ENCODE measurements at regions not wholly inside any gene's neighbourhood (a gene's known extent, or its start where the extent isn't known, plus 50 kb on each side); places are given as distances from the start of the nearest gene placed in this dataset.

DNA sequence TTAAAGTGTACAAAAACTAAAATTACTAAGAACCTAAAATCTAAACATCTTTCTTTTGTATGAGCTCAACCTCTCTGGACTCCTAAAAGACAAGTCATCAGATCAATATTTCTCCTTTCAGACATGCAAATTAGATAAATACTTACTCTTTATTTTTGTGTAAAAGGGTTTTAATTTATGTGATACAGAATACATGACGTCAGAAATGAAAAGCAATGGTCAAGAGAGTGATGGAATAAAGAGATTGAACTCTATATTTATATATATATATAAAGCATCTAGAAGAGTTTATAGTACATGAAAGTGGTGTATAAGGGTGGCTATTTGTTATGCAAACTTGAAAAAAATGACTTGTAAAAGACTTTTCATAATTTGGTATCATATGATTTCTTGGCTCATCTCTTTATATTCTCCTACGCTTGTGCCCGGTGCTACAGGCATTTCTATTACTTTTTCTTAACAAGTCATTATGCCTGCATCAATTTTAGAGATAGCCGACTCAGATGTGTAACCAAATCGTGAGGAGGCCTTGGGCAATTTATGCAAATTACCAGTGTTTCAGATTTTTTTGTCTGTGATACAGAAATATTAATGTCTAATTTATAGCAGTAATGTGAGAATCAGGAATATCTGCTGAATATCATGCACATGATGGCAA is 186.0 kb upstream of the OLFM3 start:
- CTCF ChIA-PET (ENCODE audit: unreplicated experiment): no interaction called here
- H3K79me2 ChIP-seq (ENCODE audit: insufficient read depth, low read depth, low read length): no peaks in the 10 kb centered on the region
- H3K9me2 ChIP-seq (ENCODE audit: insufficient read depth, low read length): no peaks in the 10 kb centered on the region
- TF ChIP-seq, protein P1, sequence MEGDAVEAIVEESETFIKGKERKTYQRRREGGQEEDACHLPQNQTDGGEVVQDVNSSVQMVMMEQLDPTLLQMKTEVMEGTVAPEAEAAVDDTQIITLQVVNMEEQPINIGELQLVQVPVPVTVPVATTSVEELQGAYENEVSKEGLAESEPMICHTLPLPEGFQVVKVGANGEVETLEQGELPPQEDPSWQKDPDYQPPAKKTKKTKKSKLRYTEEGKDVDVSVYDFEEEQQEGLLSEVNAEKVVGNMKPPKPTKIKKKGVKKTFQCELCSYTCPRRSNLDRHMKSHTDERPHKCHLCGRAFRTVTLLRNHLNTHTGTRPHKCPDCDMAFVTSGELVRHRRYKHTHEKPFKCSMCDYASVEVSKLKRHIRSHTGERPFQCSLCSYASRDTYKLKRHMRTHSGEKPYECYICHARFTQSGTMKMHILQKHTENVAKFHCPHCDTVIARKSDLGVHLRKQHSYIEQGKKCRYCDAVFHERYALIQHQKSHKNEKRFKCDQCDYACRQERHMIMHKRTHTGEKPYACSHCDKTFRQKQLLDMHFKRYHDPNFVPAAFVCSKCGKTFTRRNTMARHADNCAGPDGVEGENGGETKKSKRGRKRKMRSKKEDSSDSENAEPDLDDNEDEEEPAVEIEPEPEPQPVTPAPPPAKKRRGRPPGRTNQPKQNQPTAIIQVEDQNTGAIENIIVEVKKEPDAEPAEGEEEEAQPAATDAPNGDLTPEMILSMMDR (conservative IDR thresholded peaks at IDR 0.05; ENCODE audit: low read length): no peak
- TF ChIP-seq EZH2phosphoT487 (IDR thresholded peaks at IDR 0.05; ENCODE audit: borderline replicate concordance, low read depth, low read length): no peak
- H3K4me1 ChIP-seq (ENCODE audit: insufficient read depth, low read length, poor library complexity, severe bottlenecking): no peaks in the 10 kb centered on the region
- no peak overlapping the region for H3K4me3 ChIP-seq (ENCODE audit: low read depth, low read length, poor library complexity, severe bottlenecking)
- H3K4me2 ChIP-seq (ENCODE audit: low read length): no peak overlapping the region
- no peak for DNase-seq (ENCODE audit: low spot score)
- H3K9me3 ChIP-seq (ENCODE audit: low read length): no peaks in the 10 kb centered on the region
- intact Hi-C loops (cut with micrococcal nuclease; ENCODE audit: unreplicated experiment): no loop called here
- no peak overlapping the region for H3K27ac ChIP-seq (ENCODE audit: low read depth, low read length, poor library complexity, severe bottlenecking)
- no TSS peak for BruUV-seq (replicated peaks)
- no peaks in the 10 kb centered on the region for H4K20me1 ChIP-seq (ENCODE audit: insufficient read depth, low read length)
- POLR2A ChIA-PET: interaction anchor here (0.7 kb wide), 1 partner anchor 25 kb away, joined by 4 read pairs; no protein-coding TSS in a partner anchor
- H3K36me3 ChIP-seq (ENCODE audit: insufficient read depth, low read length): no peaks in the 10 kb centered on the region
- H2AFZ ChIP-seq (ENCODE audit: low read length): no peak overlapping the region

DNA sequence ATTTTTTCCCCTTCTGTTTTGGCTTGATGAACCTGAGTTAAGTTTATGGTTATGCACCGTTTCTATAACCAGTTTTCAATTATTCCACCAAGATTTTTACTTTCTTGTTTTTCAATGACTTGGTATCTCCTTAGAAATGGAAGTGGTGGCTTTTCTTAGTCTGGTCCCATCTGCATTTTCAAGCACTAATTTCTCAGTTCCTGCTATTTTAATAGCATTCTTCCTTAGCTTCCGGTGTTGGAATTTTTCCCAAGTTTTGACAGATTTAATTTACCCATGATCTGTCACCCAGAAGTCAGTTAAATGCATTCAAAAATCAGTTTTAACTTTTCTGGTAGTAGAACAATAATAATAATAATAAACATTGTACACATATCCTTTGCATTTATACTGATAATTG is 184.6 kb upstream of the OLFM3 start:
- CTCF ChIA-PET (ENCODE audit: unreplicated experiment): no interaction called here
- Histone ChIP-seq H3K27ac (ENCODE audit: low read depth, low read length, poor library complexity, severe bottlenecking) (no peak overlapping the region), H3K36me3 (ENCODE audit: insufficient read depth, low read length) (no peaks in the 10 kb centered on the region), H3K79me2 (ENCODE audit: insufficient read depth, low read depth, low read length) (no peaks in the 10 kb centered on the region), H3K9me2 (ENCODE audit: insufficient read depth, low read length) (no peaks in the 10 kb centered on the region), H3K9me3 (ENCODE audit: low read length) (no peaks in the 10 kb centered on the region), H3K4me3 (ENCODE audit: low read depth, low read length, poor library complexity, severe bottlenecking) (no peak overlapping the region), H3K4me1 (ENCODE audit: insufficient read depth, low read length, poor library complexity, severe bottlenecking) (no peaks in the 10 kb centered on the region), H2AFZ (ENCODE audit: low read length) (no peak overlapping the region), H4K20me1 (ENCODE audit: insufficient read depth, low read length) (no peaks in the 10 kb centered on the region), H3K4me2 (ENCODE audit: low read length) (no peak overlapping the region)
- intact Hi-C loops (cut with micrococcal nuclease; ENCODE audit: unreplicated experiment): no loop called here
- no TSS peak for BruUV-seq (replicated peaks)
- no peak for DNase-seq (ENCODE audit: low spot score)
- TF ChIP-seq EZH2phosphoT487 (IDR thresholded peaks at IDR 0.05; ENCODE audit: borderline replicate concordance, low read depth, low read length): no peak
- TF ChIP-seq, protein P1 (conservative IDR thresholded peaks at IDR 0.05; ENCODE audit: low read length): no peak
- POLR2A ChIA-PET: no interaction called here

DNA sequence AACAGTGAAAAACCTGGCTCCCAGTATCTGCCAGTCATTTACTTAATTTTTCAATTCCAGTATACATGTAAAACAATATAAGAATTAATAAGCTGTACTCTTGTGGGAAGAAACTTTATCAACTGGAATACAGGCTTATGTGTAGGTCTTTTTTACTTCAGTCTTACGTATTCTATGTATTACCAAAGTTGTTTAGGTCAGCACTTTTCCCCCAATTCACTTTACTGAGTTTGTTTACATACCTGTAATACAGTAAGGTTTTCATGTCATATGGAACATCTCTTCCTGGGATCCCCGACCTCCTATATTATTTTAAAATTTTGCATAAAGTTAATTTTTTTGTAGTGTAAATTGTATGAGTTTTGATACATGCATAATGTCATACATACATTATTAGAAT is 181.8 kb upstream of the OLFM3 start:
- TF ChIP-seq EZH2phosphoT487 (IDR thresholded peaks at IDR 0.05; ENCODE audit: borderline replicate concordance, low read depth, low read length): no peak
- CTCF ChIA-PET (ENCODE audit: unreplicated experiment): no interaction called here
- no TSS peak for BruUV-seq (replicated peaks)

More for the DNA sequence above, 181.8 kb upstream of the OLFM3 start:
- H2AFZ ChIP-seq (ENCODE audit: low read length): no peak overlapping the region
- no peak overlapping the region for H3K27ac ChIP-seq (ENCODE audit: low read depth, low read length, poor library complexity, severe bottlenecking)
- POLR2A ChIA-PET: no interaction called here
- no peaks in the 10 kb centered on the region for H3K79me2 ChIP-seq (ENCODE audit: insufficient read depth, low read depth, low read length)
- no peaks in the 10 kb centered on the region for H3K9me2 ChIP-seq (ENCODE audit: insufficient read depth, low read length)
- intact Hi-C loops (cut with micrococcal nuclease; ENCODE audit: unreplicated experiment): no loop called here
- no peaks in the 10 kb centered on the region for H4K20me1 ChIP-seq (ENCODE audit: insufficient read depth, low read length)
- no peak for DNase-seq (ENCODE audit: low spot score)
- H3K4me3 ChIP-seq (ENCODE audit: low read depth, low read length, poor library complexity, severe bottlenecking): no peak overlapping the region
- no peaks in the 10 kb centered on the region for H3K4me1 ChIP-seq (ENCODE audit: insufficient read depth, low read length, poor library complexity, severe bottlenecking)
- no peak overlapping the region for H3K4me2 ChIP-seq (ENCODE audit: low read length)
- no peaks in the 10 kb centered on the region for H3K36me3 ChIP-seq (ENCODE audit: insufficient read depth, low read length)
- no peaks in the 10 kb centered on the region for H3K9me3 ChIP-seq (ENCODE audit: low read length)

Data from OCI-LY7 (cell line).